ENCODE measurements at regions not wholly inside any gene's neighbourhood (a gene's known extent, or its start where the extent isn't known, plus 50 kb on each side); places are given as distances from the start of the nearest gene placed in this dataset.
A peak's percentile ranks its signal among the peaks of the same experiment; 100 is the strongest.

DNA sequence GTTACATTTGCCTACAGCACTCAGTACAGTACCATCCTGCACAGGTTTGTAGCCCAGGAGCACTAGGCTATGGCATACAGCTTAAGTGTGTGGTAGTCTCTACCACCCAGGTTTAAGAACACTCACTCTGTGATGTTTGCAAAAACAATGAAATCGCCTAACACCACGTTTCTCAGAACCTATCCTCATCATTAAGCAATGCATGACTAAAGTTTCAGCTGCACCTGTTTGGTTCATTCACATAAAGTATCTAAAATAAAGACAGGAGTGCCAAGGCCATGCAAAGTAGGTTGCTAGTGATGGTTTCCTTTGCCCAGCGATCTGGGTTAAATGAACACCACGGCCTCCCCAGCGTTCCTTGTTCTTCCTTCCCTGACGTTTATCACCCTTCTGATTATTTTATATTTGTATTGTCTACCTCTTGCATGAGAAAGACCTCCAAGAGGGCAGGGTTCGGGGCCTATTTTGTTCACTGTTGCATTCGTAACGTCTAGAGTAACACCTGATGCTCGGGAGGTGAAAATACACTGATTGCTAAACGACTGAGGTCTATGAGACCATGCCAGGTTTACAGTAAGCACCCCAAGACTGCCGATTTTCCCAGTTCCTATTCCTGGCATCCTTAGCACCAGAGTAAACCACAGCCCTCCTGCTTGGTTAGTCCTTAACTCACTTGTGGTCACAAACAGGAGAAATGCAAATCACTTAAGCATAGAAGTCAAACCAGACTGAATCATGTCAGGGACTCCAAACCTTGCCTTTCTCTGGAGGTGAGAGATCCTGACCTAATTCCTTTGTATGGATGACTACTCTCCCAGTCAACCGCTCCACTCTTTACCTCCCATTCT is 204.1 kb upstream of the NFE2L3 start:
- no peak for DNase-seq (ENCODE audit: low read depth in 2 of 2)

DNA sequence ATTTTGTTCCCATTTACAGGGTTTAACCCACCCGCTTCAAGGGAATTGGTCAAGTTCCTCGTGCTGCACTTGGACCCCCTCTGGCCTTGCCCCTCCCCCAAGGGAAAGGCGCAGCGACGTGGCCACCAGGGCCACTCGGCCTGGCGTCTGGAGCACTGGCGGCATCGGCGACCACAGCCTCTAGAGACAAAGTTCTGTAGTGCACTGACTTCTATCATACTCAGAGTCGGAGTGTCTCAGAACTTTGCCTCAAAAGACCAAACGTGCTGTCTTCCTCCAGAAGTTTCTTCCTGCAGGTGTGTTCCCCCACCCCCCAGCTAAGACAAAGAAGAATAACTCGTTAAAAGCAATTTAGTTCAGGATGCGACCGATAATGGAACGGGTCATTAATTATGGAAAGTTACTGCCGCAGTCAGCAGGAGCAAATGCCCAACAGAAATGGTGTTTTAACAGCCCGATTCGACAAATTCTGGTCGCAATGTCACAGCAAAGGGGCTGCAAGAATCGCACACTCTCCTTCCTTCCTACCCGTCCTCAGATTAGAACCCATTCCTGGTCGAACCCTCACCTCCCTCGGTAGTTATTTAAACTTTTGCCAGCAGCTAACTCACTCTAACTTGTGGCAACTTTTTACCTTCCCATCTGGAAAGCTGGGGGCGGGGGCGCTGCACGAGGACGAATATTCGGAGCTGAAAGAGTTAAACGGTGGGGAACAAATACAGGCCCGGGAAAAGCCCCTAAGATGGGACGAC is 202.1 kb upstream of the NFE2L3 start:
- DNase-seq (ENCODE audit: low read depth in 2 of 2), result no peak

GRCh38 chr7:25950488-25951413 is 201.2 kb upstream of the NFE2L3 start:
- DNase-seq (ENCODE audit: low read depth in 2 of 2), result peak; percentile 61 to 77

- DNase-seq (ENCODE audit: low read depth in 2 of 2), result no peak
Observed at GRCh38 chr7:25951414-25952260, 200.4 kb upstream of the NFE2L3 start.

DNA sequence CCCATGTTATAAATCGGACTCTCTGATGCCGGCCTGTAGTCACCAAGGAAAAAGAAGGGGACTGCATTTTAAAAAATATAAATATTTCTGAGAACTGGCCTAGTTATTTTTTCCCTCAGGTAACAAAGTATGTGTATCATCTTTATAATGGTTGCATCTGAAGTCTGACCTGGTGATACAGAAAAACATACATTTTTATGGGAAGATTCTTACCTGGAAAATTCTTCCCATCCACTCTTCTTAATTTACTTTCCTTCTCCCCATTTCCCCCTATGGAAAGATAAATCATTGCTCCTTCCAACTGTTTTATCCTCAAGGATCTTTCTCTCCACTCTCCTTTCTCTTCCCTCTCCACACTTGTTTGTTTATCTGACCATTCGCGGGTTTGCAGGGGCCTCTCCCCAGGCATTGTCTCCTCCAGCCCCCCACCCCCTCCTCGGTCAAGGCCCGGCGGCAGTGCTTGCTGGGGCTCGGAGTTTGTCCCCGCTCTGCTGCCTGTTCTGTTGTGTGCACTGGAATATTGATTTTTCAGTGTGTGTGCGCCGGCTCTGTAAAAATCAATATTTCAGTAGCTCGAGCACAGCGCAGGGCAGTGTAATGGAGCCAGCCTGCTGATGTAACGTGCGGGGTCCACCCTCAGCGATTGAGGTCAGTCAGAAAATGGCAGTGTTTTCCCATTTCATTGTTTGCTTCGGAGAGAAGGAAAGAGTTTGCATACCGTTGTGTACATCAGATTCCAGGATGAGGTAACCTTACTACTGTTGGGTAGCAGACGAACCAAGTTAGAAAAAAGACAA is 199.5 kb upstream of the NFE2L3 start:
- DNase-seq (ENCODE audit: low read depth in 2 of 2), result no peak

DNA sequence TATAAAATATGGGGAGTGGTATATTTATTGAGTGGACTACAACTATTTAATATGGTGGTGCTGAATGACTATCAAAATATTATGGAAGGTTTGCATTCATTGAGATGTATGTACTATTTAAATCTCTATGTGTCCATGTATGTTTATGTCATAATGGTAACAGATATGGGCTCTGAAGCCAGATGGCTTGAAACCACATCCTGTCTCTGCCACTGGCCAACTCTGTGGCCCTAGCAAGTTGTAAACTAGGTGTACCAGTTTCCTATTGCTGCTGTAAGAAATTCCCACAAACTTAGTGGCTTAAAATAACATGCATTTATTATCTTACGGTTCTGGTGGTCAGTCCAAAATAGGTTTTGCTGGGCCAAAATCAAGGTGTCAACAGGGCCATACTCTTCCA is 198.1 kb upstream of the NFE2L3 start:
- no peak for DNase-seq (ENCODE audit: low read depth in 2 of 2)

GRCh38 chr7:25954395-25954794 is 197.6 kb upstream of the NFE2L3 start:
- DNase-seq (ENCODE audit: low read depth in 2 of 2), result no peak

GRCh38 chr7:25959168-25959734 is 192.7 kb upstream of the NFE2L3 start:
- no peak for DNase-seq (ENCODE audit: low read depth in 2 of 2)

DNA sequence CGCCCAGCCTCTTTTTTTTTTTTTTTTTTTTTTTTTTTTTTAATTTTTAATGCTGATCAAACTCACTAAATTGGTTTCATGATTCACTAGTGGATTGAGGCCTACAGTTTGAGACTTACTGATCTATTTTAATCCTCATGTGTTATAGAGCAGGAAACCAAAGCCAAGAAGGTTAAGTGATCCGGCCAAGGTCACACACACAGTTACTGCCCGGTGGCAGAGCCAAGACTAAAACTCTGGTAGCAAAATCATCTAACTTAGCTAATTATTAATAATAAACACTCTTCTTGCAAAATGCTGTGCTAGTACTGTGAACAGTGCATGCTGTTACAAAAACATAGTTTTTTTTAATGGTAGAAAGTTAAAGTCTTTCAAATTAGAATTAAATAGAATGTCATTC is 188.3 kb upstream of the NFE2L3 start:
- DNase-seq (ENCODE audit: low read depth in 2 of 2), result no peak

DNA sequence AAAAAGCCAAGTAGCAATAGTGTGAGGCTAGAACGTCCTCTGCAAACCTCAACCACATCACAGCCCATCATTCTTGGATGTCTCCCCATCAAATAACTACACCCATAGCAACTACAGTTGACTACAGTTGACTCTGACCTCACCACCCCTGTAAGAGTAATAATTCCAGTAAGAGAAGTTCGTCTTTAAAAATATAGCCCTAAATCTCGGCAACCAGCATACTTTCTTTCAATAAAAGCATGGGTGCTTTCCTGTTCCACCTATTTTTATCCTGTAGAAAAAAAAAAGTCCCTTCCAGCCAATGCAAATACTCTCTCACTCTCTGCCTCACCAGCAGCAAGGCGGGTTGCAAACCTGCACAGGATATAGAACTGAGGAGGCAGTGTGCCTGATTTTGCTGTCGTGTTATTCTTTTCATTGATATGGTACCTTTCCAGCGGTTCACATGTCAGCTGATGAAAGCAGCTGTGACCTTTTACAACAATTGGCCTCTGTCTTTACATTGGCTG is 187.5 kb upstream of the NFE2L3 start:
- DNase-seq (ENCODE audit: low read depth in 2 of 2), result no peak

- no peak for DNase-seq (ENCODE audit: low read depth in 2 of 2)
Observed at GRCh38 chr7:25965405-25966123, 186.4 kb upstream of the NFE2L3 start.

DNA sequence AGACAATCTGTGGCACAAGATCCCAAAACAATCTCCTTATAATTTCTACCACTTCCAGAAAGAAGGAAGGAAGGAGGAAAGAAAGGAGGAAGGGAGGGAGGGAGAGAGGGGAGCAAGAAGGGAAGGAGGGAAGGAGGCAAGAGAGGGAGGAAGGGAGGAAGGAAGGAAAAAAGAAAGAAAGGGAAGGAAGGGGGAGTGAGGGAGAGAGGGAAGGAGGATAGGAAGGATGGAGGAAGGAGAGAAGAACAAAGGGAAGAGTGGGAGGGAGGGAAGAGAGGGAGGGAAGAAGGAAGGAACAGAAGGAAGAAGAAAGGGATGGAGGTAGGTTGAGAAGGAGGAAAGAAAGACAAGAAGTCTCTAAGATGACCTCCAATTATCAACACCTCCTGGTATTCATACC is 185.5 kb upstream of the NFE2L3 start:
- DNase-seq (ENCODE audit: low read depth in 2 of 2), result no peak

DNA sequence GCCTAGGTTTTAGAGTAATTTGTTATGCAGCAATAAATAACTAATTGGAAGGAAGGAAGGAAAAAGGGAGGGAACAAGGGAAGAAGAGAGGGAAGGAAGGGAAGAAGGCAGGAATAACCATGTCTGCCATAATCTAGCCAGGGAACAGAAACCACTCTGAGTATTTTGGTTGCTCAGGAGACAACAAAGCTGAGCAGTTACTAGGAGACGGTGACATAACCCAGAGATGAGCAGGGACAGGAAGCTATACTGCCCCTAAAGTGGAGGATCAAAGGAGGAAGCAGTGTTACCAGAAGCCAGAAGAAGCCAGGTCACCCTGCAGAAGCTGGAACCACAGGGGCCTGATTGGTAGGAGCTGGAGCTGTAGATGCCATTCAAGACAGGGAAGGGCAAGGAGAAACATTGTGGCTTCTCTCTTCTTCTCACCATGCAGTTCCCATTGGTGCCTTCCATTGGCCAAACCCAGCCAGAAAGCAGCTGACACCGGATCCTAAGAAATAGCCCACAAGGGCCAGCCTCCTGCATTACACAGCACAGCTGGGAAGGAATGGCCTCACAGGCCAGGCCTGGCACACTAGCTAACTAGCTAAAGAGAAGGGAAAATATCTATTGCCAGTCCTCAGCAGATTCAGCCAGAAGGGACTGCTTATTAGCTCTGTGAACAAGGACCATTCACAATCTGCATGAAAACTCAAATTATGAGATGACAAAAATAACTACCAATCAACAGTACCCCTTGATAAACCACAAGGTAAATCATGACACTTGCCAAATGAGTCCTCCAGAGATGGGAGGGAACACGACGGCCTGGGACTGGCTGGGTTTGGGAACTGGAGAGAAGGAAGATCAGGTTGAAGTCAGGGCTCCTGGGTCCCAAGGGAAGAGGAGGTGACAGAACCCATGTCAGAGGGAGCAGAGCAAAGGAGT is 184.5 kb upstream of the NFE2L3 start:
- DNase-seq (ENCODE audit: low read depth in 2 of 2), result no peak

DNA sequence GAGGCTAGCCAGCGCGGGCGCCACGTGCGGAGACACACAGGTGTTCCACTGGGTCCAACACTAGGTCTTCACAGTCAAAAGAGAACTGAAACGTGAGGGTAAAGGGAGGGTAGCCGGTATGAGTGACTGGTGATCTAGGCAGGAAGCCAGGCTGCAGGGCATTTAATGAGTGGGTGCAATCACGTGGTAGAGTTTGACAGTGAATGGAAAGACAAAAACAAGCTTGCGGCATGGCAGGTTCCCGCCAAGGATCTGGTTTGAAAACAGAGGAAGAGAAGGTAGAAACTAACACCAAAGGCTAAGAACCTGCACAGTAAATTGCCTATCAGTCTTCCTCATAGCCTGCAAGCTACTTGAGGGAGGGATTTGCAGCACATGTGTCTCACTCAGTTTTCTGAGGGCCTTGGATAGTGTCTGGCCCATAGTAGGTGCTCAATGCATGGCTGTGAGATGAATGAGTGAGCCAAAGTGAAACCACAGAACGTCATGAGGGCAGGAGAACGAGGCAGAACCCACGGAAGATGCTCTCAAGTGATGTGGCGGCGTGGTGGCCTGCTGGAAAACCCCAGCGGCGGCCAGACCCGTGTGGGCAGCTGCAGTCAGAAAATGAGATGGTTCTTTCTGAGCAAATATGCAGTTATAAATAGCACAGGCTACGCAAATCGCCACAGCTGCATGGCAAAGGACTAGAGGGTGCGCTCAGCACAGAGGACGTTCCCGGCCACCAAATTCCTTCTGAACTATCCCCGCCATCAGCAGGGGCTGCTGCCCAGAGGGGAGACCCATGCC is 183.6 kb upstream of the NFE2L3 start:
- peak in 1 of 2 donors; percentile 40 for DNase-seq (ENCODE audit: low read depth in 2 of 2)

DNA sequence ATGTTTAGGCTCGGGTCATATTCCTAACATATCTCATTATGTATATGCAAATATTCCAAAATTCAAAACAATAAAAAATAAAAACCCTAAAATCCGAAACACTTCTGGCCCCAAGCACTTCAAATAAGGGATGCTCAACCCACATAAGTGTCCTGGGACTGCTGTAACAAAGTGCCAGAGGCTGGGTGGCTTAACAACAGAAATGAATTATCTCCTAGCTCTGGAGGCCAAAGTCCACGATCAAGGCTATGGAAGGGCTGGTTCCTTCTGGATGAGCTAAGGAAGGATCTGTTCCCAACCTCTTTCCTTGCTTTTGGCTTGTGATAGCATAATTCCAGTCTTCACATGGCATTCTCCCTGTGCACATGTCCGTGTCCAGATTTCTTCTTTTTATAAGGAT is 181.6 kb upstream of the NFE2L3 start:
- no peak for DNase-seq (ENCODE audit: low read depth in 2 of 2)

GRCh38 chr7:25970911-25971310 is 181.1 kb upstream of the NFE2L3 start:
- no peak for DNase-seq (ENCODE audit: low read depth in 2 of 2)

- no peak for DNase-seq (ENCODE audit: low read depth in 2 of 2)
Observed at GRCh38 chr7:25976630-25977029, 175.4 kb upstream of the NFE2L3 start.
